T-helper 2 cell treated with Interferon-gamma antibody and Interleukin-4, amounts not matched to agents 100 ng/mL and 5 ng/mL, for 36 hours (primary cell): ENCODE measurements at regions not wholly inside any gene's neighbourhood (a gene's known extent, or its start where the extent isn't known, plus 50 kb on each side); places are given as distances from the start of the nearest gene placed in this dataset.

ENCODE experiments used
- intact Hi-C: fragments of 100-400 bp; cut with micrococcal nuclease; formaldehyde crosslinking; loops from one replicate; pipeline ENCODE4 v1.15.1; 2023

DNA sequence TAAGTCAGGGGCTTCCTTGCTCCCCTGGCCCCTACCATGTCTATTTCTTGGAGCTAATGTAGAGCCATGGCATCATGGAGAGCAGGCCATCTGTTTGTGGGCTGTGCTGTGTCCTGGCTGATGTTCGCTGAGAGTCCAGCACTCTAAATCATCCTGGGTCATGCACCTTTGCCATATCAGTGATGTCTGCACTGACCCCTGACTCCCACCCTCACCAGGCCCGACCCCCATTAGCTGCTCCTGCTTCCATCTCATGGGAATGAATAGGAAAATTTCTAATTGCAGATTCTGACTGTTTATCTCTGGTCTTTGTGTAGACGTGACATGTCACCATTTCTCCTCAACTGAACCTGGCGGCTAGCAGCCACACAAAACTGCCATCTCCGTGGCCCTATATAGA lies 236.9 kb downstream of the NSG2 start:
- intact Hi-C loops, result no loop called here

DNA sequence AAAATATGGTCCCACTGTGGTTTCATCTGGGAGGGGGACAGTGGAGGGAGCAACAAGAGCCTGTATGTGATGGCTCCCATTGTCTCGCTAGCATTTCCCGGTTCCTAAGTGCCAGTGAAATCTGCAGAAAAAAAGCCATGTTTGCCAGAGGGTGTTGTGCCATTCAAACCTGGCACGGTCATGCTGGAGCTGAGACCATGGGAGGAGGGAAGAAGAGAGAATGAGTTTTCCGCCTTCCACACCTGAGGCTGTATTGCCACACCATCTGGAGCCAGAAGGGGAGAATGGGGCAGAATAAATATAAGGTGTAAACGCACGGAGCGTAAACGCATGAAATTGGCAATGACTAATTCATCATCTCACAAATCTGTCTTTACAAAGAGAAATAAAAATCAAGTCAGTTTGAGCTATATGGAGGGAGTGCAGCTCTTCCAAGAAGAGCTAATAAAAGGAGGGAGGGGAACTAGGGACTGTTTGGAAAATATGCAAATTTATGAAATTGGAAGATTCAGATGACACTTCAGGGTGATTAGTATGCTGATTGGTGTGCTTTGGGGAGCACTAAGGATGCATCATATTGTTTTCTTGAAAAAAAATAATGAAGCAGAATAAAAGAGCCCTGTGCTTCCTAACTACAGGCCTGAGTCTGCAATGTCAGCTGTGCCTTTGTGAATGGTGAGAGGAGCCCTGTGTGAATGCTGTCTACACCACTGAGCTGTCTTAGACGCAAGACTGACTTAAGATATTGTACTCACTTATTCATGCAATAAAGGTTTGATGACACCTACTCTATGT lies 237.9 kb downstream of the NSG2 start:
- intact Hi-C loops, result no loop called here

DNA sequence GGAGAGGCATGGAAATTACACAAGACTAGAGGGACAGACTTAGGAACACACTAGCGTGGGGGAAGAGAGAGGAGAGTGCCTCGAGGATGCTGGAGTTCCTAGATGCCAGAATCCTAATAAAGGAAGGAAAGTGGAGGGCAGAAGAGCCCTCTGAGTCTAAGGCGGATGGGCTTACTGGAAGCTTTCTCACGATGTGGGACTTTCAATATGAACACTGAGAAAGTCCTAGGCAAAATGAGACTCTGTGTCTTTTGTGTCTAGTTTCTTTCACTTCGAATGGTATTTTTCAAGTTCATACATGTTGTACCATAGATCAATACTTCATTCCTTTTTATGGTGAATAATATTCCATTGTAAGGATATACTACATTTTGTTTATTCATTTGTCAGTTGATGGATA lies 239.4 kb downstream of the NSG2 start:
- intact Hi-C loops, result no loop called here

DNA sequence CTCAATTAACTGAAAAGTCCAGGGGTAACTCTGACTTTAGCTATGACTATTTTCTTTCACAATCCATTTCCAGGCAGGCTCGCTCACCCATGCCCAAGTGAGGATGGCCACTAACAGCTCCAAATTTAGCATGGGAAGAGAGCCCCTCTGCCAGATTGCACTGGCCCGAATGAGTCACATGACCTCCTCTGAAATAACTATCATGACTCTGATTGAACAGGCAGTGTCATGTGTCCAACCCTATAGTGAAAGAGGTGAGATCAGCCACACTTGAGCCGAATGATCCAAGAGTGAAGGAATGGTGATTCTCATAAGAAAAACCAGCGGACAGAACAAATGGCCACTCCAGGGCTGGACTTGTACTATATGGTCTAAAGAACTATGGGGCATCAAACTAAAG lies 242.3 kb downstream of the NSG2 start:
- intact Hi-C loops, result no loop called here

DNA sequence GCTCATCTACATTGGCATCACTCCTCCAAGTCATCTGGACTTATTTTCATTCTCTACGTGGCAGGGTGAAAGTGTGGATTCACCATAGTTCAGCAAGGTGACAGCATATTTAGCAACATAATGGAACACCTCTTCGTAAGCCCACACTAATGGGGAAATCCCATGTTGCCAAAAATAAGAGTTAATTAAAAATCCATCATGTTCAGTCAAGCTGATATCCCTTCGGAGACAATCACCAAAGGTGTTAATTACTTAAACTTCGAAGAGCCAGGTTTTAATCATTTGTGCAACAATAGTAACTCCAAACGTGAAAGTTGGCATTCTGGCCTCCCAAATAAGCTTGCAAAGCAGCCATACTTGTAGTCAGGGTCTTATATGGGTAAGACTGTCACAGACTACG lies 242.9 kb downstream of the NSG2 start:
- intact Hi-C loops, result no loop called here

DNA sequence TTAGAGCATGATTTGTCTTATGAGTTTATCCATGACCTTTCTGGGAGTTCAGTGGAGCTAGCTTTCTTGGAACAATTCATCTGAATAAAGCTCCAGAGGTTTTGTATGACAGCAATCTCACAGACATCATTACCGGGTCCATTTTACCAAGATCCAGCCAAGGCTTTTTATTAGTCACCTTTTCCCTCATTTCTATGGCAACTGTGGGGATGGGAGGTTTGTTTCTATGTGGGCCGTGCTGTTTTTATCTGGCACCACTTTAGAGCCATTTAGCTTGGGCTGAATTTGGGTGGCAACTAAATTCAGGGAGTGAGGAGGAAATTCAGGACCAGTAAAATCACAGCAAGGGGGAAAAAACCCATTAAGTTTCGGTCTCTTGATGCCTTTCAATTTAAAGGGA lies 245.7 kb downstream of the NSG2 start:
- intact Hi-C loops, result no loop called here

DNA sequence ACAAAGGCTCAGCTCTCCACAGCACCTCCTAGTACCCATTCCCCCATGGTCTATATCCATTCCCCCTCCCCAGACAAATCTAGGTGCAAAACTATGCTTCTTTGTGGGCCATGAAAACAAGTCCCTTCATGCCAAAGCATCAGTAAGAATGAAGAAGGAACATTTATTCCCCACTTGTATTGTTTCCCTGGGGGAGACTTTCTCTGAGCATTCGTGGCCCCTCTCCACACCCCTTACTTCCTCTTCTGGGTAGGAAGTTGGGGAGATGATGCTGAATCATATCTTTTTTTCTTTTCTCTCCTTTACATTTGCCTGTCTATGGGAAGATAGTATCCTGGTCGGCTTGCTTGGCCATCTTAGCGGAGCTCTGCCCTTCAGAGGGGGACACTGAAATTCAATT lies 246.8 kb downstream of the NSG2 start:
- intact Hi-C loops, result no loop called here

DNA sequence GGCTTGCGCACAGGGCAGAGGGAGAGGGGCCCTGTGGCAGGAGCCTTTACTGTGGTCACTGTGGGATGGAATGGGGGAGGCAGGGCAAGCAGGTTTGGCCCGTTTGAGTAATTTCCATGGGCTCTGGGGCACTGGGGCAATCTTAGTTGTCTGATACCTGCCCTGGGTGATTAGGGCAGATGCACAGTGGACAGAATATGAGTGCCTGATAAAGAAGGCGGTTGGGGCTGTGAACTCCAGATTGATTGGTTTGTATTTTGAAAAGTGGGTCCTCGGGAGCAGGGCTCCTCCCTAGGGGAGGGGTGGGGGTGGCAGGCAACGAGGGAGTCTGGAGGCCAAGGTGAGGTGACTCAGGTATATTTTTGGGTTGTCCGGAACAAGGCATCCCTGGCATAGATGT lies 247.5 kb downstream of the NSG2 start:
- intact Hi-C loops, result no loop called here

DNA sequence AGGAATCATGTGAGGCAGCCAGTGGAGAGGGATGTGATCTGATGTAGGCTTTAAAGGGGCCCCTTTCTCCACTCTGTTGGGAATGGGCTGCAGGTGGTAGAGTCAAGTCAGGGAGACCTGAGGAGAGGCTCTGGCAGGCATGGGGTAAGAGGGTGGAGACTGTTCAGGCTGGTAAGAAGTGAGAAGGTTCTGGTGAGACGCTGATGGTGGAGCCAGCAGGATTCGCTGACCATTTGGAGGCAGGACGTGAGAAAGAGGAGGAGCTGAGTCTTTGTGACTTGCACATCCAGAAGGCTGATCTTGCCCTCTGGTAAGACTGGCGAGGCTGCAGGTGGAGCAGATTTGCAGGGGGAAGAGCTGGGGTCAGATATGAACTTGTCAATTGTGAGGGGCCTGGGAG lies 248.0 kb downstream of the NSG2 start:
- intact Hi-C loops, result no loop called here

DNA sequence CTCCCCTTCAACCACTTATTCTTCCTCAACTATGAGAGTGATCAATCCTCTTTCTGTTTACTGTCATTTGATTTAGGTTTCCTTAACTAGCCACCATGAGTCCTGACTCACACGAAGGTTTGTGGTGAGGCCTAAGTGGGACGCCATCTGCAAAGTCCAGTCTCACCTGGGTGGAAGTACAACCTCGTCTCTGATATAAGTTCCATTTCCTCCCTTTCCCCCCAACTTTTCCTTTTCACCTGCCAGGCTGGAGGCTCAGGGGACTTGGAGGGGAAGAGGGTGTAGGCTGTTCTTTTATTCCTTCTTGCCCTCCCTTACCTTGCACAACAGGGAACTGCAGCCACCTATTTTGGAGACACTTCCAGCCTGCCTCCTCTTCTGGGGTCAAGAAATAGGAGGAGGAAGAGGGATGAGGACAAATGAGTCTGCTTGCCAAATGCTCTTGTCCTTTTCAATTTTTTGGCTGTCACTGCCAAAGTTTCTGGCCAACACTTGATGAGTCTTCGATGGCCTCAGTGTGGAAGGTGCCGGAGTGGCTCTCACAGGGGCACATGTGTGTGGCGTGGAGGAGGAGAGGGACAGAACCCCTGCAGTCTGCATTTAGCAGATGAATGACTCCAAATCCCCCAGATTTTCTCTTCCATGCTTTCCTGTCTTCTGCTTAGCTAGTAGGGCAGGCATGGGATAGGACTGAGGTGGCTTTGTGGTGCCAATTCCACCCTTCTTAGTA lies 249.6 kb downstream of the NSG2 start:
- intact Hi-C loops, result no loop called here

DNA sequence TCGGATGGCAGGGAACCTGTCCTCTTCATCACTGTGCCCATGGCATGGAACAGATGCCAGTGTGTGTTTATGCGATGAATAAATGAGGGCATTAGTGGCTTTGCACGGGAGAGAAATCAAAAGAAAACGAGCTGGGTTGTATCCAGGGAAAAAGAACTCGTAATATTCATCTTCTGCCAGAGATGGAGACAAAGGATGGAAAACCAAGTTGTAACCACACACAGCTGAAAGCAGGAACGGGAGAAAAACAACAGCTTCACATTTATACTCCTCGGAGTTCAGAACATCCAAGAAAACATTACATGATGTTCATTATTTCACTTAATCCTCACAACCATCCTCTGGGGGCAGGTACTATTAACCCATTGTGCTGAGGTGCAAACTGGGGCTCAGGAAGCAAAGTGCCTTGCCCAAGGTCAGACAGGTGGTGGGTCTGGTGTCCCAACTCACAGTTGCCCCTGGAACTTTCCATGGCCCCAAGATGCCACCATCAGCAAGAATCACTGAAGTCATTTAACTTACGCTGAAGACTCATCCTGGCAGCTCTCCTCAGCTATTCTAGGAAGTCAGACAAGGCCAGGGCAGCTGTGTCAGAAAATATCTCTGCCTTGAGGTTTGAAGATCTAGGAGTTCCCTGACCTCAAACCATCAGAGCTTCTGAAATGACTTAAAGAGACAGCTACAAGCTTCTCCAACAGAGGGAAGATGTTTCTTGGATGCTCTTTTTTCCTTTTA lies 250.4 kb downstream of the NSG2 start:
- intact Hi-C loops, result no loop called here

DNA sequence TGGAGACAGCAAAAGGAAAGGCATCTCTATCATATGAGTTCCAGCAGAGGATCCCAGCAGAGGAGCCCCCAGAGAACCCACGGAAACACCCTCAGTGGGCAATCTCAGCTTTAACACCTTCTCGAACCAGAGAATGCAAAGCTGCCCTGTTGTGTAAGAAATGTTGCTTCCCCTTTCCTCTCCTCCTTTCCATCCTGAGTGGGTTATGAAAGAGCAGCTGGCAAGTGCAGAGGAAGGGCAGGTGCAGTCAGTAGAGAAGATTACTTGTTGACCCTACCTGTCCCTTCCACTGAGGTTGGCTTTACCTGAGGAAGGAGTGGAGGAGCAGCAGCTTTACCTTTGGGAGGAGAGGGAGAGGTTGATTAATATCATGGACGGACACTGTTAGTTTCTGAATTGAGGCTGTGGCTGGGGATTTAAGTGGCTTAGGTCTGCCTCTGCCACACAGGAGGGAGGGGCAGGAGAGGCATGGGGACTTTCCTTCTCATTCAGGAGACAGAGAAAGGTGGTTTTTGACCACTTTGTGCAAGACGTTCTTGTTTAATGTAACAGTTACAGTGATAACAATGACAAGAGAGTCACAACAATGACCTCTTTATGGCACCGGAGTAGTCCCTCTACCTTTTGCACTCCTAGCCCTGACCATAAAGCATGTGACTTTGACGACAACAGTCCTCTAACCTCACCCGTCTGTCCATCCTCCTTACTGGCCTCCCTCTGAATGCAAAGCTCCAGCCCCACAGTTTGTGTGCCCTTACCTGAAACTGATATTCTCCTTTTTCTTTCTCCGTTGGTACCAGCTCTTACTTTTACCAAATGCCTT lies 254.8 kb downstream of the NSG2 start:
- intact Hi-C loops, result no loop called here

DNA sequence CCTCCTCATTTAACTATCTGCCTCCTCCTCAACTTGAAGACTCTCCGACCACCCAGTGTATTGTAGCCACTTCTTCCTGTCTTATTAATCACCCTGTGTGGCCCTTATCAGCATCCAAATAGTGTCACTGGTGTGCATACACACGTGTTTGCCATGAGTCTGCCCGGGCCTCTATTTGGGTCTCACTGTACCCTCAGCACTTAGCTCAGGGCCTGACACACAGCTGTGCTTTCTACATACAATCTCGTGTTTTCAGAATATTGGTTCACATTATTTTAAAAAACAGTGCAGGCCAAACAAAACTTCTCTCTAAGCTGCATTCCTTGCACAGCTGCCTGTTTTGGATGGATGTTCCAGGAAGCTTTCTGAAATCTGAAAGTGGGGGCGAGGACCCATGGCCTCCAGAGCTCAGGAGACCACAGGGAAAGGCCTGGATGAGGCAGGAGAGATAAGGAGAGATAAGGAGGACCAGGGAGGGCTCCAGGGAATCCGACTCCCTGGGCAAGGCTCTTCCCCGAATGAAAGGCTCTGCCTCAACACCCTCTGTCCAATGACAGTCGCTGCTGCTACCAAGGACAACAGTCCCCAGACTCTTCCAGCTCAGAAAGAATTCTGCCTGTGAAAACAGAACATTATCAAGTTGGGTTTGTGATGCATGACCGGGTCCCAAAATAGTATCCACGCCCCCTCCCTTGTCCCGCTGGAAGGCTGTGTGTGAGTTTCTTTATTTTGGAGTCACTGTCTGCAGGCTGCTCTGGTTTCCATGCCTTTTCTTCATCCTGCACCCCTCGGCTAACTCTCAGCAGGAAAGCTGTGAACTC lies 255.6 kb downstream of the NSG2 start:
- intact Hi-C loops, result no loop called here

DNA sequence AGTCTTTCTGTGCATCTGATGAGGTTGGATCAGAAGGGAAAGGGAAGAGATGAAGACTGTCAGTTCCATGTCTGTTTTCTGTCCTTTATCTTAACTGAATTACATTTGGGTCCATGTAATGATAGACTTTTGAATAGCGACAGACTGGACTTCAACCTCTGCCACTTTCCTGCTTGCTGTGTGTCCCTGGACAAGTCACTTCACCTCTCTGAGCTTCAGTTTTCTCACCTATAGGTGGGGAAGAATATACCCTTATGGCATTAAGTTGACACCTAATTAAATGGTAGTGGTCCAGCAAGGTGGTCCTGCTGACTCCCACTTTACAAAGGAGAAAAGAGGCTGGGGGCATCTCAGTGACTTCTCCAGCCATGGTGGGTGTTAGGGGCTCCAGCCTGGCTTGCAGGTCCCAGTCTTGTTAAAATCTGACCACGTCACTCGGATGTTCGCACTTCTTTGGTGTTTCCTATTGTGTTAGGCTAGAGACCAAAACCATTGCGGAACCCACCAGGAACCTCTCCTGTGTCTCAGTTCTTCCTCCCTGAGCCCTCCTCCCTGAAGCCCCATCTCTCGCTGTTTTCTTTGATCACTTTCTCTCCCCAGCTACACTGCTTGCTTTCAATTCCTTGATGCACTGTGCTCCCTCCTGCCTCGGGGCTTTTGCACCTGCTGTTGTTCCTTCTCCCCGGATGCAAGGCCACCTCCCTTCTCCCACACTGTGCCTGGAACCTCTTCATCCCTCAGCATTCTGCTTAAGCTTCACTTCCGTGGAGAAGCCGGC lies 256.5 kb downstream of the NSG2 start:
- intact Hi-C loops, result no loop called here

DNA sequence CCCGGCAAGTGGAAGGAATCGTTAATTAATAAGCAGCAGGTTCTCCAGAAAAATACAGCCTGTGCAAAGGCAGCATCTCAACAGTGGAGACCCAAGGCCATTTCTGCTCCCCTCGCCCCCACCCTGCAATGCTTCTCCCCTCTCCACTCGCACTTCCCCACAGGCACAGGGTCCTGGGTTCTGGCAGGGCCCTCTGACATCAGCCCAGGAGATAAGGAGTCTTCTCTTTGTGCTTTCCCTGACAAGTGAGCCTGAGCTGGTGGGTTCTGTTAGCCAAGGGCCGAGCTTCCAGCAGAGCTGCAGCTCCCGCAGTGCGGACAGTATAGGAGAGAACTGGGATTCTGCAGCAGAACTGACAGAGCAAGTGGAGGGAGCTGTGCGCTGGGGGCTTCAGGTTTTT lies 257.5 kb downstream of the NSG2 start:
- intact Hi-C loops, result no loop called here

DNA sequence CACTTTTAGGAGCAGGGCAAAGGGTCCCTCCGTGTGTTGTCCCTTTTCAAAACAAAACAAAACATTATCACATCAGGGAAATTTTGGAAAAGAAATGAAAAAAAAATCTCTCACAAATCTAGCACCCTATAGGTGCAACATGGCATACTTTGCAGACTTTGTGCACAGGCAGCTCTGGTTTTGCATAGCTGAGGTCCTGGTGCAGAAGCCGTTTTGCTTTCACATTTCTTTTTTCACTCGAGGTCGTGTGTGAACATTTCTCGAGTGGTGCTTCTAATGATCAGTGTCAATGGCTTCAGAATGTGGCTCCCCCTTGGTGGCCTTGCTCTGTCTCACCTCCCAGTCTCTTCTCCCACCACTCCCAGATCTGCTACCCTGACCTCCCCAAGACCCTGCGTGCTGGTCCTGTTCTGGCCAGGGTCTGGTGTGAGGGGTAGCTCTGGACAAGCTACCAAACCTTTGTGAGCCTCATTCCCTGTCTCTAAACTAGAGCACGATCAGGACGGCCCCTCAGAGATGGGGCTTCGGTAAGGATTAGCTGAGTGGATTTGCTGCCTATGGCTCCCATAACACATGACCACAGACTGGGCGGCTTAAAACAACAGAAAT lies 258.0 kb downstream of the NSG2 start:
- intact Hi-C loops, result no loop called here

DNA sequence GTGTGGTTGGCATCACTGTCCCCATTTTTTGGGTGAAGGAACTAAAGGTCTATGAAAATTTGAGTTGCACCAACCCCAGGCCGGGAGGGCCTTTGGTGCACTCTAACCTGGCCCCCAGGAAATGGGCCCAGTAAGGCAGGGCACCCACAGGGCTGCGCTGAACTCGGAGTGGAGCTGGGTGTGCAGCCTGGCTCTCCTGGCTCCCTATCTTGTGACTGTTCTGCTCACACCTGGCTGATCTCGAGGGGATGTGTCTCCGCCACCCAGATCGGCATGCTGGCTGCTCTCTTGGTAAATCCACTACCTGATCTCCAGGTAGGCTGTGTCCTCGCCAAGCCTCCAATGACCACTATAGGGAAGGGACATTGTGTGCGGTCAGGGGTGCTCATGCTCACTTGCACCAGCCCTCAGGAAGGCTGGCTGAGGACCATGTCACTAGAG lies 259.8 kb downstream of the NSG2 start:
- intact Hi-C loops, result no loop called here

DNA sequence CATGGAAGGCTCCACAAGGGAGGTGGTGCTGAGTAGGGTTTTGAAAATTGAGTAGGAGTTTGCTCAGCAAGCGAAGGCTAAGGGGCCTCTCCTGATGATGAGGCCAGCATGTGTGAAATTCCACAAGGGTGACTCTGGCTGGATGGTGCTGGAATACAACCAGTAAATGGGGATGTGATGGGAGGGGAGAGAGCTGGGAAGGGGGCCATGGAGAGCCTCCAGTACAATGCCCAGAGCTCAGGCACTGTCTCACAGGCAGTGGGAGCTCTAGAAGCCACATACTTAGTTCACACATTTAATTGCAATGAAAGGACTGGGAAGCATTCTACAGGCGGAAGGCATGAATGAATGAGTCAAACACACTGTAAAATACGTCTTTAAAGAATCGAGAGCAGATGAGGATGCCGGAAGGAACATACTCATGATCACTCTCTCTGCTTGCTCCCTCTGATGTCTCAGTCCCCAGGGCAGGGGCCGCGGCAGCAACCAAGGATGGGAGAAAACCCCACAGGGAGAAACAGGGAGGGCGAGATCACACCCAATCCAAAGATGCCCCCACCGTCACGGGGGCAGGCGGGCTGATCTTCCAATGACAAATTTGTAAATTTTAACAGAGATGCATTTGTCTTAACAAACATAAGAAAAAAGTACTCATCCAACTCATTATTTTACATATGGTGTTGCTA lies 261.0 kb downstream of the NSG2 start:
- intact Hi-C loops, result no loop called here

DNA sequence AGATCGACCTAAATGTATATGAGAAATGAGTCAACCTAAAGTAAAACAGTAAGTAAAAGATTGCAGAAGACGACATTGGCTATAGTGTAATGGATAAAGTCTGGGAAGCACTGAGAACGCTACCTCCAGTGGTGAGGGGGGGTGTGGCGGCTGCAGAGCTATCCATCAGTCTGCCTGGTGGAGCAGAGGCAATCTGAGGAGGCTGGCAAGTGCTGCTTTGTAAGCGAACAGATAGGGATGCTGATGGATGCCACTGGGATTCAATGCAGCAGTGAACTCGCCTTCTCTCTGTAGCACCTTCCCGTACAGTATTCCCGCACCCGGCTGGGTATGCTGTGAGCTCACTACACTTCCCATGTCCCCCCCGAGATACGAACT lies 261.5 kb downstream of the NSG2 start:
- intact Hi-C loops, result no loop called here
